SJCRH30 (cell line): ENCODE measurements at regions not wholly inside any gene's neighbourhood (a gene's known extent, or its start where the extent isn't known, plus 50 kb on each side); places are given as distances from the start of the nearest gene placed in this dataset.
A peak's percentile ranks its signal among the peaks of the same experiment; 100 is the strongest.

Source experiments
- DNase-seq, 2 experiments: peaks; one replicate each; pipeline ENCODE4 v3.0.0-alpha.2; 2015 to 2020
- H3K27ac ChIP-seq: fragments of 250-450 bp; sonication (Bioruptor Pico); 2 replicates; pipeline ENCODE4 v1.5.1; 2020; ENCODE audit warnings: mild to moderate bottlenecking, moderate library complexity
- H3K27me3 ChIP-seq: fragments of 250-450 bp; sonication (Bioruptor Pico); 2 replicates; pipeline ENCODE4 v1.5.1; 2020; ENCODE audit warnings: mild to moderate bottlenecking, moderate library complexity
- H3K36me3 ChIP-seq: fragments of 250-450 bp; sonication (Bioruptor Pico); 2 replicates; pipeline ENCODE4 v1.5.1; 2020; ENCODE audit warnings: mild to moderate bottlenecking, moderate library complexity
- H3K4me1 ChIP-seq: fragments of 250-450 bp; sonication (Bioruptor Pico); 2 replicates; pipeline ENCODE4 v1.5.1; 2020; ENCODE audit warnings: mild to moderate bottlenecking, moderate library complexity
- H3K4me3 ChIP-seq: fragments of 250-450 bp; sonication (Bioruptor Pico); 2 replicates; pipeline ENCODE4 v1.5.1; 2020; ENCODE audit warnings: mild to moderate bottlenecking, moderate library complexity
- H3K9me3 ChIP-seq: fragments of 250-450 bp; sonication (Bioruptor Pico); replicated peaks from 2 replicates; pipeline ENCODE4 v1.5.1; 2020; ENCODE audit warnings: mild to moderate bottlenecking, moderate library complexity

DNA sequence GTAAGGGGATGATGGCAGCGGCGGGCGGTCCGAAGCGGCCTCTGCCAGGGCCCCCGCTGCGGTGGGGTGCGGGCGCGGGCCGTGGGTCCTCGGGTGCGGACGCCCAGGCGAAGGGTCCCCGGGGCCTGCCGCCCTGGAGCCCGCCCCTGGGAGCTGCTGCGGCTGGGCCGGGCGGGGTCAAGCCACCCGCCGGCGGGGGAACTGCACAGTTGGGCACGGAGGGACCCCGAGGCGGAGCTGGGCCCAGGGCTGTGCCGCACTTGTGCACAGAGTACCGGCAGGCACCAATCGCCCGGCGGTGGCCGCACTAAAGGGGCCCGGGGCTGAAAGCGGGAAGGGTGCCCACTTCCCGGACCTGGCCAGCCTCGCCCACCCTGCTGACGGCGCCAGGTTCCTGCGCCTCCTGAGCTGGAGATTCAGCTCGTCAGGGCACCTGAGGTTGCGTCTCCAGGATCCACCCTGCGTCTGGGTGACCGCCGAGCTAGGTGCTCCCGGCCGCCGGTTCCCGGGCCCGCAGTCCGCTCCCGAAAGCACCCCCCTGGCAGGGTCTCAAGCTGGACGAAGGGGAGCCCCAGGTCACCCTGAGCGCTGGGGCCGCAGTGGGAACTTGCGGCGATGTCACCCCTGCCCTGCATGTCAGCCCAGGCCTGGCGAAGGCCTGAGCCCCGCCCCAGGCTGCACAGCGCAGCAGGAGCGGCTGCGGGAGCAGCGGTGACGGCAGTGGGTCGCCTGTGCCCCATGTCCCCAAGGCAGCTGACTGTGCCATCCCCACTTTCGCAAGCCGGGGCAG is 56.7 kb upstream of the ETV3 start:
- Histone ChIP-seq H3K27me3 (peaks cover 7% of the 10 kb centered on the region), H3K4me1 (no peaks in the 10 kb centered on the region), H3K4me3 (no peak overlapping the region), H3K9me3 (no peaks in the 10 kb centered on the region), H3K27ac (no peak overlapping the region), H3K36me3 (no peaks in the 10 kb centered on the region)
- DNase-seq: no peak

DNA sequence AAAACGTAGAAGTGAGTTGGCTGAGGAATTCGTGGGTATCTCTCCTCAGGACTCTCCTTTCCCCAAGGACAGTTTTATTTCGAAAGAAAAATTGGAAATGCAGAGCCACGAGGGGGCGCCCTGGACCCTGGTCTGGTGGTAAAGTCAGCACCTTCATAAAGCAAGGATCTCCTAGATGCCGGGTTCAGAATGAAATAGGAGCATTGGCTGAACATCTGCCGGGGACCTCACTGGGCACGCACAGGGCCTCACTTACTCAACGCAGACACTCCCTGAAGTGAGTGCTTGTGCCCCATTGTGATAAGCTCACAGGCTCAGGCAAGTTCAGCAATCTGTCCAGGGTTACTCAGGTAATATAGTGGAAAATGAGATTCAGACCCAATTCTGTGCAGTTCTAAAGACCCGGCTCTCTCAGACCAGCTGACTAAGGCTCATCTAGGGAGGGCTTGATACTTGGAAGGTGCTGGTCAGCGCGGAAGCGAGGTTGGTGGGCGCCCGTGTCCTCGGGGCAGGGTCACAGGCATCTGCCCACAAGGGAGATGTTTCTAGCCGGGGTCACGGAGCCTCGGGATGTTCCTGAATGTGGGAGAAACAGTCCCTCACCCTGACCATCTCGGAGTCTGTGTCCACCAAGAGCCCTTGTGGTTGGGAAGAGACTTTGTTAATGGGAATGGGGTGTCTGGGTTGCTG is 55.7 kb upstream of the ETV3 start:
- Histone ChIP-seq H3K4me3 (no peak overlapping the region), H3K27me3 (peaks cover 7% of the 10 kb centered on the region), H3K4me1 (no peaks in the 10 kb centered on the region), H3K9me3 (no peaks in the 10 kb centered on the region), H3K36me3 (no peaks in the 10 kb centered on the region), H3K27ac (no peak overlapping the region)
- DNase-seq: peak; percentile 53 to 75

DNA sequence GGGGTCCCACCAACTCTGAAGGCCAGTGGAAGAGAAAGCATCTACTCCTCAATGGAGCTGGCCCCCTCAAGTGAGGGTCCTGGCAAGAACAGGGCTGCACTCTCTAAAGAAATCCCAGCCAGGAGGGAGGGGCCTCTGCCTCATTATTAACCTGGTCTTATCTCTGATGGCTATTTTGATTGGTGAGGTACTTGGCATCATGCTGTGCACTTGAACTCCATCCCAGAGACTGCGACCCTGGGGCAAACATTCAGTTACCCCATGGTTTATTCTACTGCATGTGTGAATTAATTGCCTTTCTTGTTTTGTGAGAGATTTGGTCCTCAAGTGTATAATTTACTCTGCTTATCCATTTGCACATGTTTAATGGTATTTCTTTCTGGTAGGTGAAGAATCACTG is 55.0 kb upstream of the ETV3 start:
- Histone ChIP-seq H3K4me3 (no peak overlapping the region), H3K4me1 (no peaks in the 10 kb centered on the region), H3K9me3 (no peaks in the 10 kb centered on the region), H3K27me3 (peaks cover 7% of the 10 kb centered on the region), H3K27ac (no peak overlapping the region), H3K36me3 (no peaks in the 10 kb centered on the region)
- DNase-seq: no peak

DNA sequence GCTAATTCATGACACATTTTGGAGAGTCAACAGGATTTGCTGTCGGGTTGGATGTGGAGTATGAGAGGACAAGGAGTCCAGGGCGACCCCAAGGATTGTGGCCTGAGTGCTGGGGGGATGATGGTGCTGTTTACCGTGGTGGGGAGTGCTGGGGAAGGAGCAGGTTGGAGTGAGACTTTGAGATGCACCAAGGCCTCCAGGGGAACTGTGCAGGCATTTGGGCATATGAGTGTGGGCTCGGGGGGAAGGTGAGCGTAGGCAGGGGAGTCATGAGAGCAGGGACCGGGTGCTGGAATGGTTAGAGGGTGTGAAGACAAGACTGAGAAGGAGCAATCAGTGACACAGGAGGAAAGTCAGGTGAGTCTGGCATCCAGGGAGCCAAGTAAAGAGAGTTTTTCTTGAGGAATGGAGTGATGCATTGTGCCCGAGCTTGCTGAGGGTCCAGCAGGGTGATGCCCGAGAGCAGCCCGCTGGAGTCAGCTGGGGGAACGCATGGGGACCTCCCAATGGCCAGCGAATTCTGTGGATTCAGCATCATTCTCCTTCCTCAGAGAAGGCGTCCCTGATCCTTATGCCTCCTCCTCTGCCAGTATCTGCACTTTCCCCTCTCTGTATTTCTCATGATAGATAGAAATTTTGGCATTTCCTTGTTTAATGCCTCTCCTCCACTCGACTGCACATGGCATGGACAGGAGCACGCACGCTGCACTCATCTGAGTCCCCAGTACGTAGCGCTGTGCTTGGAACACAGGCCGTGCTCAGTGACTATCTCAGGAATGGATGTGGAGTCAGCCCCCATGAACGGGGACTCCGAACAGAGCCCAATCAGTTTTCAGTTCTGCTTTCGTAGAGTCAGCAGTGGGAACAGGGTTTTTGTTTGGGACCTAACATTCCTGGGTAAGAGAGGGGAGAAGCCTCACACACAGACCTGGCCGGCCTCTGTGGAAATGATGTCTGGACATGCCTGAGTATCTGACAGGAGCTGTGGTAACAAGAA is 52.1 kb upstream of the ETV3 start:
- Histone ChIP-seq H3K4me3 (no peak overlapping the region), H3K27ac (no peak overlapping the region), H3K36me3 (no peaks in the 10 kb centered on the region), H3K4me1 (no peaks in the 10 kb centered on the region), H3K9me3 (no peaks in the 10 kb centered on the region), H3K27me3 (peaks cover 7% of the 10 kb centered on the region)
- DNase-seq: no peak

- Histone ChIP-seq H3K36me3 (no peaks in the 10 kb centered on the region), H3K27ac (no peak overlapping the region), H3K9me3 (no peaks in the 10 kb centered on the region), H3K4me3 (no peak overlapping the region), H3K27me3 (peaks cover 7% of the 10 kb centered on the region), H3K4me1 (no peaks in the 10 kb centered on the region)
- DNase-seq: no peak
Observed at GRCh38 chr1:157189096-157189495, 50.9 kb upstream of the ETV3 start.
